Central memory CD8-positive, alpha-beta T cell (primary cell): ENCODE measurements at regions not wholly inside any gene's neighbourhood (a gene's known extent, or its start where the extent isn't known, plus 50 kb on each side); places are given as distances from the start of the nearest gene placed in this dataset.

Experiments
- ATAC-seq: fragments of 150-1000 bp; cut with Tn5 transposase; replicated peaks from 2 replicates; pipeline ENCODE4 v1.10.0; 2022; ENCODE audit warnings: mild to moderate bottlenecking, moderate FRiP score, moderate number of reproducible peaks; ENCODE audit not compliant: poor library complexity, severe bottlenecking; ENCODE audit errors: extremely low read depth
- DNase-seq, 2 donors: peaks; one replicate each; pipeline ENCODE4 v3.0.0; 2021; ENCODE audit warnings: low spot score in 2 of 2
- H3K27ac Mint-ChIP-seq: one replicate; pipeline ENCODE4 v1.8.0; 2022; ENCODE audit warnings: low read depth, mild to moderate bottlenecking, moderate library complexity, mixed read lengths
- H3K27me3 Mint-ChIP-seq: one replicate; pipeline ENCODE4 v1.8.0; 2022; ENCODE audit warnings: mixed read lengths
- H3K36me3 Mint-ChIP-seq: one replicate; pipeline ENCODE4 v1.8.0; 2022; ENCODE audit warnings: mild to moderate bottlenecking, moderate library complexity, mixed read lengths; ENCODE audit not compliant: insufficient read depth
- H3K4me1 Mint-ChIP-seq: one replicate; pipeline ENCODE4 v1.8.0; 2022; ENCODE audit warnings: mixed read lengths
- H3K4me3 Mint-ChIP-seq: one replicate; pipeline ENCODE4 v1.8.0; 2022; ENCODE audit warnings: mild to moderate bottlenecking, moderate library complexity, mixed read lengths
- H3K9me3 Mint-ChIP-seq: one replicate; pipeline ENCODE4 v1.8.0; 2022; ENCODE audit warnings: mixed read lengths

DNA sequence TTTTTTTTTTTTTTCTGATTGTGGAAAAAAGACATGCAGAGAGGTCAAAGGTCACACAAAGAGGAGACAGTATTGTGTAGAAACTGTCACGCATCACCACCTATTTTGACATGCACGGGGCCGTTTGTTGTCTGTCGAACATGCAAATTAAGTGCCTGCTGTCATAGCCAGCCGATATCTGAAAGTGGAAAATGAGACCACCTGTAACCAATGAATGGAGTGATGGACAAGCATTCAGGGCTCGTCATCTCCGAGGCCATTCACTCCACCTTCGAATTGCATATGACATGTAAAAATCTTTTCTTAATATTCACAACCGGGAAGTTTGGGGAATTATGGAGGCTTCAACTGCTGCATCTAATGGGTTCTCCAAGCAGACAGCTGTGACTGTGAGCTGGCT, 512.2 kb upstream of the ADAMTS16 start:
- H3K27ac Mint-ChIP-seq = no peak overlapping the region
- ATAC-seq = no peak
- H3K27me3 Mint-ChIP-seq = no peaks in the 10 kb centered on the region
- no peak for DNase-seq
- H3K4me1 Mint-ChIP-seq = no peaks in the 10 kb centered on the region
- no peak overlapping the region for H3K4me3 Mint-ChIP-seq
- peaks cover 24% of the 10 kb centered on the region for H3K9me3 Mint-ChIP-seq
- no peaks in the 10 kb centered on the region for H3K36me3 Mint-ChIP-seq

DNA sequence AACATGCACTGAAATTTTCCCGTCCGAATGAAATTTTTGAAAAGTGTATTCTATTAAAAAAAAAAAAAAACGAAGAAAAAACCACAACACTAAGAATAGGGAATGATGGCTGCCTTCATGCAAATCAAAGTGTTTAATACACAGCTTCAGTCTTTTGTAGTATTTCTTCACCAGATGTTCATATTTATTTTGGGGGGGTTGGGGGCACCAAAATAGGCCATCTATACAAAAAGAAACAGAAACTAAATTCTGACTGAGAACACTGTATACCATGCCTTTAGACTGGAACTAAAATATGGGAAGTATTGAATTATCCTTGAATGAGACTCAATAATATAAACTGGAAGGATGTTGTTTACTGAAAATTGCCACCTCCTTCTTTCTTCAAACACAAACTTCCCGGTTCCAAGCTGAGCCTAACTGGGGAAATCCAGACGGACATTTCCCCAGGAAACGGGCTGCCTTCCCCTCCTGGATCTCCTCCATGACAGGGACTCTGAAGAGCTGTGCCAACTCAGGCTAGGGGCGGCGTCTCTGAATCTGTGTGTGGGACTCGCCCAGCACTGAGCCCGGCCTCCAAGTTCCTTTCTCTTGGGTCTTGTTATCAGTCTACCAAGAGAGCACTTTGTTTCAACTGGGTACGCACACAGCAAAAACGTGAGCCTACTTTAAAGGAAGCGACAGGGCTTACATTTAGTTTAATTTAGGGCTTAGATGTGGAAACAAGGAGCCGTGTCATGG, 511.3 kb upstream of the ADAMTS16 start:
- Mint-ChIP-seq H3K9me3 (peaks cover 16% of the 10 kb centered on the region), H3K4me3 (no peak overlapping the region), H3K27me3 (no peaks in the 10 kb centered on the region), H3K27ac (no peak overlapping the region), H3K4me1 (no peaks in the 10 kb centered on the region), H3K36me3 (no peaks in the 10 kb centered on the region)
- ATAC-seq (no peak), DNase-seq (no peak)

DNA sequence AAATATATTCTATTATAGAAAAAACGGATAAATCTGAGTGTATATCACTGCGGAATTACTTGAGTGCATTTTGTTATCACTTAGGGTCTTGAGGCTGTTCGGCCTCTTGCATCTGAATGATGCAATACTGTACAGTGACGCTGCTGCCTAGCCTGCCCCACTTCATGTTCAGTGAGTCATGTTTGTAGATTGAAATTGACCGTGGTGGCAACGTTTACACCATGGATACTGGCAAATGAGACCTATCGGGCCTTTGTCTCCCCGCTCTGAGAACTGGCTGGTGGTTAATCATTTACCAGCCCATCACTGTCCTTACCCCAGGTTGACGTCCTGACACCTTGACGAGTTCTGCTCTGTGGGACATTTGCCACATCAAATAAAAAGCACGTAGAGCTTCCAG, 510.1 kb upstream of the ADAMTS16 start:
- no peaks in the 10 kb centered on the region for H3K36me3 Mint-ChIP-seq
- H3K27ac Mint-ChIP-seq = no peak overlapping the region
- H3K27me3 Mint-ChIP-seq = no peaks in the 10 kb centered on the region
- H3K4me1 Mint-ChIP-seq = no peaks in the 10 kb centered on the region
- DNase-seq = no peak
- peaks cover 16% of the 10 kb centered on the region for H3K9me3 Mint-ChIP-seq
- ATAC-seq = no peak
- no peak overlapping the region for H3K4me3 Mint-ChIP-seq

DNA sequence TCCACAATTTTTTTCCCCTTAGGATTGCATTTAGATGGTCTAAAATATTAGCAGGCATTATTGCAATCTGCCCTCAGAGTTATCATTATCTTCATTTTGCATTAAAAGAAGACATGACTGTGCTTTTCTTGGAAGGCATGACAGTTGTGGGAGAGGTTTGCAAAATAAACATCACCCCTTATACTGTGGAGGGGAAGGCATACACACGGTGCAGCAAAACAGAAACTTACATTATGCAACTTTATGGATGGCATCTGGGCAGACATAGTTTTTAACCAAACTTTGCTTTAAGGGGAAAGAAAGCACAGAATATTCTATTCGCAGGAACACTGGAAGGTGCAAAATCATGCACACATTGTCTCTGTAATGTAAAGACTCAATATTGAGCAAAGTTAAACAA, 505.8 kb upstream of the ADAMTS16 start:
- DNase-seq (no peak), ATAC-seq (no peak)
- no peaks in the 10 kb centered on the region for H3K4me1 Mint-ChIP-seq
- no peaks in the 10 kb centered on the region for H3K36me3 Mint-ChIP-seq
- H3K27me3 Mint-ChIP-seq = no peaks in the 10 kb centered on the region
- H3K4me3 Mint-ChIP-seq = no peak overlapping the region
- no peak overlapping the region for H3K27ac Mint-ChIP-seq
- peaks cover 5% of the 10 kb centered on the region for H3K9me3 Mint-ChIP-seq

DNA sequence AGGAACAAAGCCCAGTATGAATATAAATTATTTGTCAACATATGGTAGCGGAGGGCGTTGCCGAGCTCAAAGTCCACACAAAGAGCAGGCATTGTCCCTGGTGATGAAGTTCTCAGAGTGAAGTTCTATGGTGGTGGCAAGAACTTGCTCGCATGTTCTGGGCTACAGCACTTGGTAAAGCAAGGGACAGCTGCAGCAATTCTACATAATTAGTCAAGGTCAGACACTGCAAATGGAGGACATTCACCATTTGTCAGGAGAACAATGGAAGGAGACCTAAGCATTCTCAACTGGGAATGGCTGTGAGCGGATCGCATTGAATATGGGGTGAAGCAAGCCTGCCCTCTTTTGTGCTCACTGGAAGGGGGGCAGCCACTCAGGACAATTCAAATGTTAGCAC, 503.8 kb upstream of the ADAMTS16 start:
- H3K36me3 Mint-ChIP-seq = no peaks in the 10 kb centered on the region
- H3K4me1 Mint-ChIP-seq = no peaks in the 10 kb centered on the region
- no peak overlapping the region for H3K4me3 Mint-ChIP-seq
- ATAC-seq (no peak), DNase-seq (no peak)
- H3K9me3 Mint-ChIP-seq = peaks cover 5% of the 10 kb centered on the region
- no peaks in the 10 kb centered on the region for H3K27me3 Mint-ChIP-seq
- H3K27ac Mint-ChIP-seq = no peak overlapping the region

DNA sequence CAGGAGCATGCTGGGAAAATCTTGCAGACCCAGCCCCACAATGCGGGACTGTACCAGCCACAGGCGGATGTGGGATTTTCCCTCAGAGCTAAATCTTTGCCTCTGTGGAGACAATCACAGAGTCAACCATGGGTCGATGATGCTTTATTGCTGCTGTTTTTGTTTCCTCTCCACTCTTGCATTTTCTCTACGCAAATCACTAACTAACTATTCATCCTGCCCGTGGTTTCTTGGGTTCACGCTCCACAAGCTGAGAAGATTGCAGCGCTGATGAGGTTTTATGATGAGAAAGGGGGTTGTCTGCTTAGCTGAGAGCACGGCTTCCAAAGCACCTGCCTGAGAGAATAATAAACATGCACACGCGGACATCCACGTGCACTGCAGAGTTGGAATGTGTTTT, 500.2 kb upstream of the ADAMTS16 start:
- Mint-ChIP-seq H3K36me3 (no peaks in the 10 kb centered on the region), H3K4me1 (no peaks in the 10 kb centered on the region), H3K27me3 (no peaks in the 10 kb centered on the region), H3K4me3 (no peak overlapping the region), H3K27ac (no peak overlapping the region), H3K9me3 (peaks cover 5% of the 10 kb centered on the region)
- ATAC-seq = no peak
- no peak for DNase-seq

DNA sequence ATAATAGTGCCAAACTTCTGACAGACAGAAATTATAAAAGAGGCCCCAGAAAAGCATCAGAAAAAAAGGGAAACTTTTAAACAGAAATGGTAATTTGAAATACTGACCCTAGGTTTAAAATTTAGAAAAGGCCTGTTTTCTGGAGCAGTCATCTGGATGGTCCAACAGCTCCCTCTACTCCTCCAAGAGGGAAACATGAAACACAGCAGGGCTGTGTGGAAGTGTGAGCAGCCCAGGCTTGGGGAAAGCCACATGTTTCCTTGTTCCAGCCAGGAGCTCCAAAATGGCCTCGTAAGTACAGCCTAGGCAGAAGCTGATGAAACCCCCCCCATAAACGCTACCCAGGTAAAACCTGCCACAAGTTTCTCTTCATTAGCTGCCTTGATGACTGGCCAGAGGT, 499.3 kb upstream of the ADAMTS16 start:
- DNase-seq = no peak

DNA sequence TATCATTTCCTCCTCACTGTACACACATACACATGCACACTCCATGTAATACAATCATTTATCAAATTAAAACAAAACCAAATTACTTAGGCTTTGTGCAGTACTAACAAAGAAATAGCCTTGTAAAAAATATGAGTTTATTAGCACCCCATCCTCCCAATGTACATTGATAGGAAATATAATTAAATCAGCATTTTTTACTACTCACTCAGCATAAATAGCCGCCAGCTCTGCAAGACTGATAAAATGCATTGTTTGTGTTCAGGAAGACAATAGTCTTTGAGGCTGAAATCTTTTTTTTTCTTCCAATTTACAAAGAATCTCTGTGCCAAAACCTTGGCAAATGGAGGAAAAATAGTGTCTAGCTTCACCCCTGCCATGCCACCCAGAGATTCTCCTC, 497.6 kb upstream of the ADAMTS16 start:
- no peaks in the 10 kb centered on the region for H3K4me1 Mint-ChIP-seq
- DNase-seq (no peak), ATAC-seq (no peak)
- peaks cover 13% of the 10 kb centered on the region for H3K9me3 Mint-ChIP-seq
- H3K27me3 Mint-ChIP-seq = no peaks in the 10 kb centered on the region
- no peak overlapping the region for H3K27ac Mint-ChIP-seq
- H3K36me3 Mint-ChIP-seq = no peaks in the 10 kb centered on the region
- H3K4me3 Mint-ChIP-seq = no peak overlapping the region

More for the DNA sequence above, 499.3 kb upstream of the ADAMTS16 start:
- no peak for ATAC-seq
- Mint-ChIP-seq H3K27me3 (no peaks in the 10 kb centered on the region), H3K4me3 (no peak overlapping the region), H3K27ac (no peak overlapping the region), H3K9me3 (peaks cover 12% of the 10 kb centered on the region), H3K36me3 (no peaks in the 10 kb centered on the region), H3K4me1 (no peaks in the 10 kb centered on the region)

DNA sequence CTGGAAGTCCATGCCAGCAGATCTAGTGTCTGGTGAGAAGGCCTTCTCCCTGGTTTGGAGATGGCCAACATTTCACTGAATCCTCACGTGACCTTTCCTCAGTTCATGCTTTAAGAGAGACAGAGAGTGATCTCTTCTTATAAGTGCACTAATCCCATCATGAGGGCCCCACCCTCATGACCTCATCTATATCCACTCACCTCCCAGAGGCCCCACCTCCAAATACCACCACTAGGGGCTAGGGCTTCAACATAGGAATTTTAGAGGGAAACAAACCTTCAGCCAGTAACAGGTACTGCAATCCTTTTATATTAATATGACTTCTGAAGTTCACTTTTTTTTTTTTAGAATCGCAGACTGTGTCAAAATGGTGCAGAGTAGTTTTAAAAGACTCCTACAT, 496.9 kb upstream of the ADAMTS16 start:
- Mint-ChIP-seq H3K9me3 (peaks cover 13% of the 10 kb centered on the region), H3K4me3 (no peak overlapping the region), H3K36me3 (no peaks in the 10 kb centered on the region), H3K4me1 (no peaks in the 10 kb centered on the region), H3K27me3 (no peaks in the 10 kb centered on the region), H3K27ac (no peak overlapping the region)
- ATAC-seq (no peak), DNase-seq (no peak)

DNA sequence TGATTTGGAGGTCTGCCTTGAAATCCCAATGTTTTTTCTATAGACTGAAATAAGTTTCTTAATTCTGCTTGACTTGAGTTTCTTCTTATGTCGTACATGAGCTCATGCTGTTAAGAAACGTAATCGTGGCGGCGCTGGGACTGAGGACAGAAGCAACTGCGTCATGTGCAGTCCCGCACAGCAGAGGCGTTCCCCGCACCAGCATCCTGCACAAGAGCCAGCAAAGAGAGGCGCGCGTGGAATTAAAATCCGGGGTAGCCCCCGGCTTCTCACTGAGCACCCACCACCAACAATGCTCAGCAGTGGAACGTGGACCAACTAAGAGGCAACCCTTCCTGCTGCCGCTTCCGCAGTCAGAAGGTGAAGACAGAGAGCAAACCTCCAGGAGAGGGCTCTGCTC, 496.2 kb upstream of the ADAMTS16 start:
- DNase-seq = no peak

DNA sequence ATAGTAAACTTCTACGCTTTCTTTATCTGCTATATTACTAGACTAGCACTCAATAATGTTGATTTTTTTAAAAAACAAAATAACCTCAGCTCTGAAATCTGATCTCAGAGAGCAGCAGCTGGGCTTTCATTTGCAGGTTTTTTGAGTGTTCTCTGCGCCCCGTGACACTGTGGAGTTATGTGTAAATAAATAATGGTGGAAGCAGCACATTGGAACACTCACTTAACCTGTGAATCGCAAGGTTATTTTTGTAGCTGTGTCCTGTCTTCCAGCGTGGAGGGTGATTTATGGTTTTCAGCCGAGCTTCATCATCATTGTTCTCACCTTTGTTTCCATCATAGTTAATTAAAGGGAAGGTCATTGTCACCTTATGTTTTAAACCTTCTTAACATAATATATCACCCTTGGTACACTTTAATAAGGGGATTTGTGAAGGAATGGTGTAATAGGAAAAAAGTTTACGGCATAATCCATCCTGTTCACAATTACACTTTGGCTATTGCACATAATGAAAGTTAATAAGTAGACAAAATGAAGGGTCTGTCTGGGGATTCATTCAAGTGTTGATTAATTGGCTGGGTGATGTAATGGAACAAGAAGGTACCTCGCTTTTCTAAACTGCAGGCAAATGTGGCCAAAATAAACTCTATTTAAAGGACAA, 493.3 kb upstream of the ADAMTS16 start:
- Mint-ChIP-seq H3K27ac (no peak overlapping the region), H3K4me1 (no peaks in the 10 kb centered on the region), H3K36me3 (no peaks in the 10 kb centered on the region), H3K27me3 (no peaks in the 10 kb centered on the region), H3K4me3 (no peak overlapping the region), H3K9me3 (peaks cover 25% of the 10 kb centered on the region)
- ATAC-seq (no peak), DNase-seq (no peak)

More for the DNA sequence above, 496.2 kb upstream of the ADAMTS16 start:
- no peak for ATAC-seq
- Mint-ChIP-seq H3K4me3 (no peak overlapping the region), H3K9me3 (peaks cover 13% of the 10 kb centered on the region), H3K27me3 (no peaks in the 10 kb centered on the region), H3K4me1 (no peaks in the 10 kb centered on the region), H3K27ac (no peak overlapping the region), H3K36me3 (no peaks in the 10 kb centered on the region)

DNA sequence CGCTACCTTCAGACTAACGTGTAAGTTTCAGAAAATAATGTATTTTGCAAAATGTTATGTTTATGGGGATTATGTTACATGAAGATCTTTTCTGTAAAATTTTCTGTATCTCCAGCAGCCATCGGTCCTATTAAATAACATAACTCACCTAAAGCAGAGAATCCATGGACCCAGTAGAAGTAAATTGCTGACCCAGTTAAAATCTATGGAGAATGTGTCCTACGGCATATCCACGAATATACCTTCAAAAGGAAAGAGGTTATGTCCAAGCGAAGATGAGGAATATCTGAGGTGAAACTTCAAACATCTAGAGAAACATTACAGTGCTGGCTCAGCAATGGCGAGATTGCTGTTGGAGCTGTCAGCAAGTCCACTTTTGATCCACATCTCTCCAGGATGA, 492.2 kb upstream of the ADAMTS16 start:
- Mint-ChIP-seq H3K27me3 (no peaks in the 10 kb centered on the region), H3K27ac (no peak overlapping the region), H3K4me1 (no peaks in the 10 kb centered on the region), H3K36me3 (no peaks in the 10 kb centered on the region), H3K4me3 (no peak overlapping the region), H3K9me3 (peaks cover 30% of the 10 kb centered on the region)
- DNase-seq (no peak), ATAC-seq (no peak)

DNA sequence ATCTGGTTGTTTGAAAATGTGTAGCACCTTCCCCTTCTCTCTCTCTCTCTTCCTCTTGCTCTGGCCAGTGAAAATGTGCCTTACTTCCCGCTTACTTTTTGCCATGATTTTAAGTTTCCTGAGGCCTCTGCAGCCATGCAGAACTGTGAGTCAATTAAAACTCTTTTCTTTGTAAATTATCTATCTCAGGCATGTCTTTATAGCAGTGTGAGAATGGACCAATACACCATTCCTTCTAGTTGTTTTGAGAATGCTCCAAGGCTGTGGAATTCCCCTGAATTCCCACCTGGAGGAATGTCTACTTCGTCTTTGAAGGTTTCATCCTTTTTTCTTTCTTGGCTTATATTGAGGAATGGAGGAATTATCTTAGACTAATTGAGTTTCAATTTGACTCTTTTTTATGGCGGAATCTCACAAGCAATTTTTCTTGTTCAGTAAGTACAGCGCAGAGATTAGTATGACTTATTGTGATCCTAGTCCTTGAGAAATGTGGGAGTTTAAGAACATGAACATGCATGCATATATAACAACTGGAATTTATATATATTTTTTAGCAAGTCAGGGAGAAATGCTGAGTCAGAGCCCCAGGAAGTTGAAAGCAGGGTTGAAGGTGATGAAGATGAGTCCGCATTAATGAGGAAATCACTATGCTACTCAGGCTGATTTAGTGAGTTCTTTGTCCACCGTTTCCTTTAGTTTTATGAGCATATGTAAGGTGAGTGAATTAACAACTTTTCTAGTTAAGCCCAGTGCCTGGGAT, 488.1 kb upstream of the ADAMTS16 start:
- H3K4me1 Mint-ChIP-seq = no peaks in the 10 kb centered on the region
- no peak for DNase-seq
- no peak for ATAC-seq
- H3K36me3 Mint-ChIP-seq = no peaks in the 10 kb centered on the region
- H3K27ac Mint-ChIP-seq = no peak overlapping the region
- H3K9me3 Mint-ChIP-seq = peaks cover 26% of the 10 kb centered on the region
- H3K27me3 Mint-ChIP-seq = no peaks in the 10 kb centered on the region
- no peak overlapping the region for H3K4me3 Mint-ChIP-seq
